OCI-LY1 (cell line): ENCODE measurements at regions not wholly inside any gene's neighbourhood (a gene's known extent, or its start where the extent isn't known, plus 50 kb on each side); places are given as distances from the start of the nearest gene placed in this dataset.

Source experiments
- CTCF ChIP-seq: fragments of 200-600 bp; sonication (generic), shearing (Covaris generic); IDR thresholded peaks from 2 replicates; pipeline ENCODE4 v1.5.1; 2017; ENCODE audit warnings: mild to moderate bottlenecking, antibody characterized with exemption, low read length, moderate library complexity, mixed read lengths
- EZH2 ChIP-seq: fragments of 200-600 bp; sonication (generic), shearing (Covaris generic); IDR thresholded peaks from 2 replicates; pipeline ENCODE4 v1.8.0; 2017; ENCODE audit warnings: borderline replicate concordance, mixed run types, mild to moderate bottlenecking, antibody characterized with exemption, low read length, moderate library complexity, mixed read lengths

- TF ChIP-seq EZH2 (no peak), CTCF (no peak)
Measured at GRCh38 chr1:208747979-208748378, 503.8 kb upstream of the PLXNA2 start.
